ENCODE measurements at regions not wholly inside any gene's neighbourhood (a gene's known extent, or its start where the extent isn't known, plus 50 kb on each side); places are given as distances from the start of the nearest gene placed in this dataset.

DNA sequence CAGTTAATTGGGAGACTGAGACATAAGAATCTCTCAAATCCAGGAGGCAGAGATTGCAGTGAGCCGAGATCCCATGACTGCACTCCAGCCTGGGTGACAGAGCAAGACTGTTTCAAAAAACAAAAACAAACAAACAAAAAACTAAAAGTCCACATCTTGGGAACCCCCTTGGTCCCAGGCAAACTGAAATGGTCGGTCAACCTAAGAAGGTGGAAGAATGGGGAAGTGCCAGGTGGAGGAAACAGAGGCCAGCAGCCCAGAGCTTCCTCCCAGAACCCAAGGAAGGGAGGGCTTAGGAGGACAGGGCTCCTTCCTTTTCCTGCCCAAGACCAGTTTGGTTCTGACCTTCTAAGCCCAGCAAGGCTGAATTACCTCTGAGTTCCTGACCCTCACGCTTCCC lies 121.0 kb upstream of the FUT8 start:
- no peaks in the 10 kb centered on the region for H3K9me3 ChIP-seq (ENCODE audit: control insufficient read depth in 4 of 4, low read length in 3 of 4)
- no peak overlapping the region for H3K4me3 ChIP-seq (ENCODE audit: low read depth in 1 of 3, low read length in 3 of 3)
- H3K27me3 ChIP-seq (ENCODE audit: control insufficient read depth in 4 of 4, insufficient read depth in 4 of 4, low read length in 3 of 4): no peaks in the 10 kb centered on the region
- H3K4me1 ChIP-seq (ENCODE audit: control insufficient read depth in 4 of 4, insufficient read depth in 4 of 4, low read length in 3 of 4): no peaks in the 10 kb centered on the region
- H3K36me3 ChIP-seq (ENCODE audit: control insufficient read depth in 4 of 4, insufficient read depth in 3 of 4, low read depth in 1 of 4, low read length in 3 of 4): no peaks in the 10 kb centered on the region
- H3K27ac ChIP-seq (ENCODE audit: low read depth in 1 of 2, low read length in 2 of 2): no peak overlapping the region
- no peak for DNase-seq (ENCODE audit: low spot score)
- WGBS: 54% methylated on average over 3 of the region's 3 CpGs
- TF ChIP-seq NR2F2 (IDR thresholded peaks at IDR 0.05) (no peak), HNF4G (IDR thresholded peaks at IDR 0.05) (no peak)
- no peak overlapping the region for H3K9ac ChIP-seq (ENCODE audit: low read depth in 1 of 2, low read length in 2 of 2)

DNA sequence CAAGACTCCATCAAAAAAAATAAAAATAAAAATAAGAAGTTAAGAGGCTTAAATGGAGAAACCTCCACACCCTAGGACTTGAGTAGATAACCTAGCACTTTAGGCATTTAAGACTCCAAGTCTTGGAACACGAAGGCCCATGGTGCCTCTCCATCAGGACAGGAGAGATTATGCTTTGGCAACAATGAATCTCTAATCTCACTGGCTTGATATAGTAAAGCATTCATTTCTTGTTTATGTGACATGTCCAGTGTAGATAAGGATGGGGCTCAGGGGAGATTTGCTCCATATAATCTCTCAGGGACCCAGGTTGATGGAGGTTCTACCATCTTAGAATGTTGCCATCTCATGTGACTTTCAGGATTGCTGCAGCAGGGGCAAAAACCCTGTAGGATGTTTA lies 117.7 kb upstream of the FUT8 start:
- H3K27me3 ChIP-seq (ENCODE audit: control insufficient read depth in 4 of 4, insufficient read depth in 4 of 4, low read length in 3 of 4): peaks cover 0 to under 1% (median 0%) of the 10 kb centered on the region in 4 donors
- 77% methylated on average over 1 of the region's 1 CpG for WGBS

DNA sequence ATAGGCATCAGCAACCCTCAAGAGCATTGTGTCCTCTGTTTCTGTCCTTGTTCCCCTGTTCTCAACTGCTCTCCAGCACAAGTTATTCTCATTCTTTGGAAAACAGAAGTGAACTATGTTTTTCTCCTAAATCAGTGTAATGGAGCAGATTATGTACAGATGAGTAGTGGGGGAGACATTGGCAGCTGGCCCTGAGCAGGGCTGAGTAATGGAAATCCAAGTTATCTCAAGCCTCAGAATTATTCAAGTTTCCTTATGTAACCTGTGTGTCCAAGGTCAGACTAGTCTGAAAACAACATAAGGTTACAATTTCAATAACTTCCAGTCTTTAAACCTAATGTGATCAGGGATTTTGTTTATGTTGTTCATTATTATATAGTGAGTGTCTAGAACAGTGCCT lies 116.1 kb upstream of the FUT8 start:
- H3K27me3 ChIP-seq (ENCODE audit: control insufficient read depth in 4 of 4, insufficient read depth in 4 of 4, low read length in 3 of 4): peaks cover 0 to 2% (median 0%) of the 10 kb centered on the region in 4 donors
- no peak overlapping the region for H3K27ac ChIP-seq (ENCODE audit: low read depth in 1 of 2, low read length in 2 of 2)
- no peaks in the 10 kb centered on the region for H3K36me3 ChIP-seq (ENCODE audit: control insufficient read depth in 4 of 4, insufficient read depth in 3 of 4, low read depth in 1 of 4, low read length in 3 of 4)
- H3K4me3 ChIP-seq (ENCODE audit: low read depth in 1 of 3, low read length in 3 of 3): no peak overlapping the region
- TF ChIP-seq, protein P1, sequence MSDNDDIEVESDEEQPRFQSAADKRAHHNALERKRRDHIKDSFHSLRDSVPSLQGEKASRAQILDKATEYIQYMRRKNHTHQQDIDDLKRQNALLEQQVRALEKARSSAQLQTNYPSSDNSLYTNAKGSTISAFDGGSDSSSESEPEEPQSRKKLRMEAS (IDR thresholded peaks at IDR 0.05): no peak
- TF ChIP-seq, protein P2, sequence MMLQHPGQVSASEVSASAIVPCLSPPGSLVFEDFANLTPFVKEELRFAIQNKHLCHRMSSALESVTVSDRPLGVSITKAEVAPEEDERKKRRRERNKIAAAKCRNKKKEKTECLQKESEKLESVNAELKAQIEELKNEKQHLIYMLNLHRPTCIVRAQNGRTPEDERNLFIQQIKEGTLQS (IDR thresholded peaks at IDR 0.05): no peak
- TF ChIP-seq FOXA1 (IDR thresholded peaks at IDR 0.05) (no peak), EGR1 (IDR thresholded peaks at IDR 0.05; ENCODE audit: low read depth in 2 of 2) (no peak), HNF4A (conservative IDR thresholded peaks at IDR 0.05) (no peak), RAD21 (IDR thresholded peaks at IDR 0.05) (no peak), NR2F2 (IDR thresholded peaks at IDR 0.05) (no peak), GABPA (IDR thresholded peaks at IDR 0.05 in 1 of 2, conservative IDR thresholded peaks at IDR 0.05 in 1 of 2) (no peak)
- TF ChIP-seq, protein P3, sequence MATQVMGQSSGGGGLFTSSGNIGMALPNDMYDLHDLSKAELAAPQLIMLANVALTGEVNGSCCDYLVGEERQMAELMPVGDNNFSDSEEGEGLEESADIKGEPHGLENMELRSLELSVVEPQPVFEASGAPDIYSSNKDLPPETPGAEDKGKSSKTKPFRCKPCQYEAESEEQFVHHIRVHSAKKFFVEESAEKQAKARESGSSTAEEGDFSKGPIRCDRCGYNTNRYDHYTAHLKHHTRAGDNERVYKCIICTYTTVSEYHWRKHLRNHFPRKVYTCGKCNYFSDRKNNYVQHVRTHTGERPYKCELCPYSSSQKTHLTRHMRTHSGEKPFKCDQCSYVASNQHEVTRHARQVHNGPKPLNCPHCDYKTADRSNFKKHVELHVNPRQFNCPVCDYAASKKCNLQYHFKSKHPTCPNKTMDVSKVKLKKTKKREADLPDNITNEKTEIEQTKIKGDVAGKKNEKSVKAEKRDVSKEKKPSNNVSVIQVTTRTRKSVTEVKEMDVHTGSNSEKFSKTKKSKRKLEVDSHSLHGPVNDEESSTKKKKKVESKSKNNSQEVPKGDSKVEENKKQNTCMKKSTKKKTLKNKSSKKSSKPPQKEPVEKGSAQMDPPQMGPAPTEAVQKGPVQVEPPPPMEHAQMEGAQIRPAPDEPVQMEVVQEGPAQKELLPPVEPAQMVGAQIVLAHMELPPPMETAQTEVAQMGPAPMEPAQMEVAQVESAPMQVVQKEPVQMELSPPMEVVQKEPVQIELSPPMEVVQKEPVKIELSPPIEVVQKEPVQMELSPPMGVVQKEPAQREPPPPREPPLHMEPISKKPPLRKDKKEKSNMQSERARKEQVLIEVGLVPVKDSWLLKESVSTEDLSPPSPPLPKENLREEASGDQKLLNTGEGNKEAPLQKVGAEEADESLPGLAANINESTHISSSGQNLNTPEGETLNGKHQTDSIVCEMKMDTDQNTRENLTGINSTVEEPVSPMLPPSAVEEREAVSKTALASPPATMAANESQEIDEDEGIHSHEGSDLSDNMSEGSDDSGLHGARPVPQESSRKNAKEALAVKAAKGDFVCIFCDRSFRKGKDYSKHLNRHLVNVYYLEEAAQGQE (IDR thresholded peaks at IDR 0.05): no peak
- TF ChIP-seq, protein P4, sequence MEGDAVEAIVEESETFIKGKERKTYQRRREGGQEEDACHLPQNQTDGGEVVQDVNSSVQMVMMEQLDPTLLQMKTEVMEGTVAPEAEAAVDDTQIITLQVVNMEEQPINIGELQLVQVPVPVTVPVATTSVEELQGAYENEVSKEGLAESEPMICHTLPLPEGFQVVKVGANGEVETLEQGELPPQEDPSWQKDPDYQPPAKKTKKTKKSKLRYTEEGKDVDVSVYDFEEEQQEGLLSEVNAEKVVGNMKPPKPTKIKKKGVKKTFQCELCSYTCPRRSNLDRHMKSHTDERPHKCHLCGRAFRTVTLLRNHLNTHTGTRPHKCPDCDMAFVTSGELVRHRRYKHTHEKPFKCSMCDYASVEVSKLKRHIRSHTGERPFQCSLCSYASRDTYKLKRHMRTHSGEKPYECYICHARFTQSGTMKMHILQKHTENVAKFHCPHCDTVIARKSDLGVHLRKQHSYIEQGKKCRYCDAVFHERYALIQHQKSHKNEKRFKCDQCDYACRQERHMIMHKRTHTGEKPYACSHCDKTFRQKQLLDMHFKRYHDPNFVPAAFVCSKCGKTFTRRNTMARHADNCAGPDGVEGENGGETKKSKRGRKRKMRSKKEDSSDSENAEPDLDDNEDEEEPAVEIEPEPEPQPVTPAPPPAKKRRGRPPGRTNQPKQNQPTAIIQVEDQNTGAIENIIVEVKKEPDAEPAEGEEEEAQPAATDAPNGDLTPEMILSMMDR (IDR thresholded peaks at IDR 0.05; ENCODE audit: low read depth, low read length, missing input control): no peak
- no peak for DNase-seq (ENCODE audit: low spot score)
- H3K4me1 ChIP-seq (ENCODE audit: control insufficient read depth in 4 of 4, insufficient read depth in 4 of 4, low read length in 3 of 4): no peaks in the 10 kb centered on the region
- no peaks in the 10 kb centered on the region for H3K9me3 ChIP-seq (ENCODE audit: control insufficient read depth in 4 of 4, low read length in 3 of 4)
- H3K9ac ChIP-seq (ENCODE audit: low read depth in 1 of 2, low read length in 2 of 2): no peak overlapping the region

More for the DNA sequence above, 117.7 kb upstream of the FUT8 start:
- TF ChIP-seq GABPA (IDR thresholded peaks at IDR 0.05 in 1 of 2, conservative IDR thresholded peaks at IDR 0.05 in 1 of 2): no peak
- H3K9ac ChIP-seq (ENCODE audit: low read depth in 1 of 2, low read length in 2 of 2): no peak overlapping the region
- no peak overlapping the region for H3K4me3 ChIP-seq (ENCODE audit: low read depth in 1 of 3, low read length in 3 of 3)
- DNase-seq (ENCODE audit: low spot score): no peak
- H3K4me1 ChIP-seq (ENCODE audit: control insufficient read depth in 4 of 4, insufficient read depth in 4 of 4, low read length in 3 of 4): no peaks in the 10 kb centered on the region
- no peaks in the 10 kb centered on the region for H3K36me3 ChIP-seq (ENCODE audit: control insufficient read depth in 4 of 4, insufficient read depth in 3 of 4, low read depth in 1 of 4, low read length in 3 of 4)
- no peak overlapping the region for H3K27ac ChIP-seq (ENCODE audit: low read depth in 1 of 2, low read length in 2 of 2)
- H3K9me3 ChIP-seq (ENCODE audit: control insufficient read depth in 4 of 4, low read length in 3 of 4): no peaks in the 10 kb centered on the region
